ENCODE measurements at regions not wholly inside any gene's neighbourhood (a gene's known extent, or its start where the extent isn't known, plus 50 kb on each side); places are given as distances from the start of the nearest gene placed in this dataset.
"Not testable (repeated sequence)": the region's sequence is repeated elsewhere in the genome, so short reads cannot be mapped to it uniquely, and the experiment has no call there.

DNA sequence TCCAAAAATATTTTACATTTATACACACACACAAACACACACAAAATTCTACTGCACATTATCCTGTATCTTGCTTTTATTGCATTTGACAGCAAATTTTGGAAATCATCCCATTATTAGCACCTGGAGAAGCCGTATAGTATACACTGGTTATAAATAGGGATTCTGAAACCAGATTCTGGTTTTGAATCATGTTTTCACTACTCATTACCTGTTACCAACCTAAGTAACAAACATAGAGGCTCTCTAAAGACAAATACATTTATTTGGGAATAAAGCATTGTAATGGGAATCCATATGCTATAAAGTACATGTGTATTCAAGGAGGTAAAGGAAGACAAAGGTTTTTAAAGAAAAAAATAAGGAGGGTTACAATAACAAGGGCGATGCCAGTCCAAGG is 106.8 kb downstream of the OR2B2 start:
- peaks cover 0 to 9% (median 0%) of the 10 kb centered on the region in 7 donors for H3K27me3 ChIP-seq (replicated peaks in 1 of 7)
- peaks cover 0 to 9% (median 0%) of the 10 kb centered on the region in 8 donors for H3K9me3 ChIP-seq
- 85 to 93% (median 89%) methylated on average over 2 of the region's 2 CpGs for WGBS, 5 donors
- TF ChIP-seq, protein P1, sequence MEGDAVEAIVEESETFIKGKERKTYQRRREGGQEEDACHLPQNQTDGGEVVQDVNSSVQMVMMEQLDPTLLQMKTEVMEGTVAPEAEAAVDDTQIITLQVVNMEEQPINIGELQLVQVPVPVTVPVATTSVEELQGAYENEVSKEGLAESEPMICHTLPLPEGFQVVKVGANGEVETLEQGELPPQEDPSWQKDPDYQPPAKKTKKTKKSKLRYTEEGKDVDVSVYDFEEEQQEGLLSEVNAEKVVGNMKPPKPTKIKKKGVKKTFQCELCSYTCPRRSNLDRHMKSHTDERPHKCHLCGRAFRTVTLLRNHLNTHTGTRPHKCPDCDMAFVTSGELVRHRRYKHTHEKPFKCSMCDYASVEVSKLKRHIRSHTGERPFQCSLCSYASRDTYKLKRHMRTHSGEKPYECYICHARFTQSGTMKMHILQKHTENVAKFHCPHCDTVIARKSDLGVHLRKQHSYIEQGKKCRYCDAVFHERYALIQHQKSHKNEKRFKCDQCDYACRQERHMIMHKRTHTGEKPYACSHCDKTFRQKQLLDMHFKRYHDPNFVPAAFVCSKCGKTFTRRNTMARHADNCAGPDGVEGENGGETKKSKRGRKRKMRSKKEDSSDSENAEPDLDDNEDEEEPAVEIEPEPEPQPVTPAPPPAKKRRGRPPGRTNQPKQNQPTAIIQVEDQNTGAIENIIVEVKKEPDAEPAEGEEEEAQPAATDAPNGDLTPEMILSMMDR (IDR thresholded peaks at IDR 0.05 in 8 of 11, conservative IDR thresholded peaks at IDR 0.05 in 3 of 11), result no peak
- TF ChIP-seq POLR2AphosphoS5 (IDR thresholded peaks at IDR 0.05) (no peak), POLR2A (IDR thresholded peaks at IDR 0.05) (no peak)
- intact Hi-C loops (cut with DNase I; ENCODE audit: low total_unique reads), result no loop called here
- H3K27ac ChIP-seq, result no peak overlapping the region
- H3K36me3 ChIP-seq, result no peaks in the 10 kb centered on the region
- H3K4me1 ChIP-seq, result peaks cover 3 to 31% (median 27%) of the 10 kb centered on the region in 6 donors
- no peak overlapping the region for H3K4me3 ChIP-seq
- no peak for DNase-seq

DNA sequence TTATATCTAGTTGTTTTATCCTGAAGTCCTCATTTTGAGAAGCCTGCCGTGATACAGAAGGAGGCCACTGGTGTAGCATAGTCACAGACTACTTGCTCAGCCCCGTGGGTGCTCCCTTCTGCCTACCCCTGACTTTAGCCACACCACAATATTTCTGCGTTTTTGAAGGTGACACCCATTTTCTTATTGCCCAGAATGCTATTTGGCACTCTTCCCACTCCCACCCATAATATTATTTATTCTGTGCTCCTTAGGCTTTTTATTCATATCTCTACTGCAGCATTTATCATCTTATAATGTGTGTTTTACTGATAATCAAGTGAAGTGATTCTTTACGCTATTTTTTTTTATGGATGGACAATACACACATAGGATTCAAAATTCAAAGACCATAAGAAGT is 107.3 kb downstream of the OR2B2 start:
- Histone ChIP-seq H3K36me3 (no peaks in the 10 kb centered on the region), H3K4me3 (no peak overlapping the region), H3K4me1 (peaks cover 3 to 28% (median 24%) of the 10 kb centered on the region in 6 donors), H3K27me3 (replicated peaks in 1 of 7) (peaks cover 0 to 9% (median 0%) of the 10 kb centered on the region in 7 donors), H3K9me3 (peaks cover 0 to 9% (median 0%) of the 10 kb centered on the region in 8 donors), H3K27ac (no peak overlapping the region)
- TF ChIP-seq POLR2A (IDR thresholded peaks at IDR 0.05) (no peak), POLR2AphosphoS5 (IDR thresholded peaks at IDR 0.05) (no peak)
- TF ChIP-seq, protein P1 (IDR thresholded peaks at IDR 0.05 in 8 of 11, conservative IDR thresholded peaks at IDR 0.05 in 3 of 11), result no peak
- DNase-seq, result no peak
- 87 to 95% (median 93%) methylated on average over 4 of the region's 4 CpGs for WGBS, 5 donors
- intact Hi-C loops (cut with DNase I; ENCODE audit: low total_unique reads), result no loop called here

DNA sequence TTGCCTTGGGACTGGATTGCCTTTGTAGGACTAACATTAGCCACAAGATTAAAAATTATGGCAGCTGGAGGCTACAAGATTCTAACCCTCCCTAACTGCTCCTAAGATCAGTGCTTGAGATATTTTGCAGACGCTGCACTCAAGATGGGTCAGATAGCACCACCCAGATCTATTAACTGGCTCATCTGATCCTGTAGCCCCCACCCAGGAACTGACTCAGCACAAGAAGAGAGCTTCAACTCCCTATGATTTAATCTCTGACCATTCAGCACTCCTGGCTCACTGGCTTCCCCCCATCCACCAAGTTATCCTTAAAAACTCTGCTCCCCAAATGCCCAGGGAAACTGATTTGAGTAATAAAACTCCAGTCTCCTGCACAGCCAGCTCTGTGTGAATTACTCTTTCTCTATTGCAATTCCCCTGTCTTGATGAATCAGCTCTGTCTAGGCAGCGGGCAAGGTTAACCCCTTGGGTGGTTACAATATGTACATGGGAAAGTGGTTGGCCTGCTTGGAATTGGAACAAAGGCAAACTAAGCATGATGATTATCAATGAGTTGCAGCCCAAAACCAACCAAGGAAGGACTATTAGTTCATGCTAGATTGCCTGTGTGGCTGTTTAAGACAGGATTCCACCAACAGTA is 111.3 kb downstream of the OR2B2 start:
- no peak overlapping the region for H3K27ac ChIP-seq
- H3K9me3 ChIP-seq, result no peaks in the 10 kb centered on the region
- no peaks in the 10 kb centered on the region for H3K36me3 ChIP-seq
- WGBS, 5 donors, result 73 to 89% (median 85%) methylated on average over 2 of the region's 2 CpGs
- DNase-seq, result no peak
- intact Hi-C loops (cut with DNase I; ENCODE audit: low total_unique reads), result no loop called here
- TF ChIP-seq, protein P1 (IDR thresholded peaks at IDR 0.05 in 8 of 11, conservative IDR thresholded peaks at IDR 0.05 in 3 of 11), result no peak
- TF ChIP-seq POLR2A (IDR thresholded peaks at IDR 0.05) (no peak), POLR2AphosphoS5 (IDR thresholded peaks at IDR 0.05) (no peak)
- H3K4me3 ChIP-seq, result no peak overlapping the region
- H3K4me1 ChIP-seq, result peaks cover 0 to 6% (median 0%) of the 10 kb centered on the region in 6 donors
- no peaks in the 10 kb centered on the region for H3K27me3 ChIP-seq (replicated peaks in 1 of 7)

DNA sequence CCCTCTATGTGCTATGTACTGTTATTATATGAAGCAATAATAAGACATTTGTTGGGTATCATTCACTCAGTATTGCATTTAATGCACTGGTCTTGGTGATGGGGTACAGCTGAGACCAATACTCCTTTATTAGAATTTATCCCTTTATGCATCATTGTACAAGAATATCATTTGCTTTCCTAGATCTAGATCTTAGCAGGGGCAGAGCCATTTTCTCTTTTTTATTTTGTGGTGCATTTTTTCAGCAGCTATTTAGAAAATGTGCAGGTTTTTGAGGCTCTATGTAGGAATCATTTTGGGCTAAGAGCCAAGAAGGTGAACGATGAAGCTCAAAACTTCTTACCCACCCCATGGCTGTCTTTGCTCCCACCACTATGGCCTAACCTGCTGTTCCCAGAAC is 114.2 kb downstream of the OR2B2 start:
- 80 to 100% (median 89%) methylated on average over 1 of the region's 1 CpG for WGBS, 5 donors
- intact Hi-C loops (cut with DNase I; ENCODE audit: low total_unique reads), result no loop called here
- H3K36me3 ChIP-seq, result no peaks in the 10 kb centered on the region
- DNase-seq, result no peak
- H3K27ac ChIP-seq, result no peak overlapping the region
- TF ChIP-seq POLR2A (IDR thresholded peaks at IDR 0.05) (no peak), POLR2AphosphoS5 (IDR thresholded peaks at IDR 0.05) (no peak)
- TF ChIP-seq, protein P1 (IDR thresholded peaks at IDR 0.05 in 8 of 11, conservative IDR thresholded peaks at IDR 0.05 in 3 of 11), result no peak
- no peaks in the 10 kb centered on the region for H3K27me3 ChIP-seq (replicated peaks in 1 of 7)
- no peaks in the 10 kb centered on the region for H3K9me3 ChIP-seq
- H3K4me1 ChIP-seq, result peaks cover 0 to 12% (median 2%) of the 10 kb centered on the region in 6 donors
- no peak overlapping the region for H3K4me3 ChIP-seq

DNA sequence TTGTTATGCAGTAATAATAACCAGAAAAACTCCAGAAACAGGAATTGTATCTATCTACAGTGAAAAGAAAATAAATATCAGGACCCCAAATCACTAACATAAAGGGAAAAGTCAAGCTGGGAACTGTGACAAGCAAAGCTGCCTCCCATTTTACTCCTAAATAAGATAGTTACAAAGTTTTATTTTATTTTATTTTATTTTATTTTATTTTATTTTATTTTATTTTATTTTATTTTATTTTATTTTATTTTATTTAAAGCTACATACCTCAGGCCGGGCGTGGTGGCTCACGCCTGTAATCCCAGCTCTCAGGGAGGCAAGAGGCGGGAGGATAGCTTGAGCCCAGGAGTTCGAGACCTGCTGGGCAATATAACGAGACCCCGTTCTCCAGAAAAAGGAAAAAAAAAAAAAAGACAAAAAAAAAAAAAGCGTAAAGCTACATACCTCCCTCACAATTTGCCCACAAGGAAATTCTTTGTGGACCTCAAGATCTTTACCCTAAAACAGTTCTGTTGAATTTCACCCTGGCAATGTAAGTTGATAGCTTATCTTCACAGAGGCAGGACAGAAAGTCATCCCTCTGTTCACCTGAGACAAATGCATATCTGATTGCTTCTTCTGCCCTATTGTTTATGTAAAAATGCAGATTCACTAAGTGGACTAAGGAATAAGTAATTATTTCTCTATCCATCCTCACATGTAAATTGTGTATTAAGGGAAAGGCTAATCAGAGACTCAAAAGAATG is 115.3 kb downstream of the OR2B2 start:
- H3K27ac ChIP-seq; intact Hi-C loops (cut with DNase I; ENCODE audit: low total_unique reads): not testable (repeated sequence)

More for the DNA sequence above, 115.3 kb downstream of the OR2B2 start:
- H3K27me3 ChIP-seq (replicated peaks in 1 of 7); H3K36me3 ChIP-seq; H3K4me3 ChIP-seq; DNase-seq; H3K9me3 ChIP-seq: not testable (repeated sequence)
- peaks cover 0 to 23% (median 12%) of the 10 kb centered on the region in 6 donors for H3K4me1 ChIP-seq
- WGBS, 5 donors, result 91 to 95% (median 94%) methylated on average over 8 of the region's 8 CpGs
